ENCODE measurements at regions not wholly inside any gene's neighbourhood (a gene's known extent, or its start where the extent isn't known, plus 50 kb on each side); places are given as distances from the start of the nearest gene placed in this dataset.

DNA sequence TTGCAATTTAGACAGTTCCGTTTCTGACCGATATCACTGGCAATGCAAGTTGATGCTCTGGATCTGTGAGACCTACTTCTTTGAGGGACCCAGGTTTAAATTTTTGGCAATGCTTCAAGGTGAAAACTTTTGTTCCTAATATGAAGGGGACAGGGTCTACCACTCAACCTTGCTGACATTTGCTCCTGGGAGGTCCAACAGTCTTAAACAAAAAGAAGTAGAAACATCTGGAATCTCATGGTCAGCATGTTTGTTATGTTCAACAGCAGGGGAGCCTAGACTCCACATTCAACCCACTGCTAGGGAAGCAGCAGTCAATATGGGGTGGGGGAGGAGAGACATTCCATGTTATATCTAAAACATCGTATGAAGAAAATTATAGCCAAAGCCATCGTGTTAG lies 196.4 kb downstream of the SIM1 start:
- DNase-seq (ENCODE audit: low read depth in 2 of 2): no peak

DNA sequence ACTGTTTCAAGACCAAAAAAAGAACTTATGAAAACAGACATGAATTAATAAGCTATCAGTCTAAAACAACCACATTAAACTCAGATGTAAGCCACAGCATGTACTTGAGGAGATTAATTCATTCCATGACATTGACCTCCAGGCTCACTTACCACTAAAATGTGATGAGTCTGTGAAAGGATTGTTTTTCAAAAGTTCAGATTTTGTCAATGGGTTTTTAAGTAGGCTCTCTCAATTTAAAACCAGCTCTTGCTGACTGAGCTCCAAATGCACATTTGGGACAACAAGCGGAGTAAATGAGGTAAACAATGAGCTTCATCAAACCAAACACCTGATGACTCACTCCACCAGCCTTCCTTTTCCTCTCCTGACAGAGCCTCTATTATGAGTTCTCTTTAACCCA lies 197.0 kb downstream of the SIM1 start:
- DNase-seq (ENCODE audit: low read depth in 2 of 2): no peak

DNA sequence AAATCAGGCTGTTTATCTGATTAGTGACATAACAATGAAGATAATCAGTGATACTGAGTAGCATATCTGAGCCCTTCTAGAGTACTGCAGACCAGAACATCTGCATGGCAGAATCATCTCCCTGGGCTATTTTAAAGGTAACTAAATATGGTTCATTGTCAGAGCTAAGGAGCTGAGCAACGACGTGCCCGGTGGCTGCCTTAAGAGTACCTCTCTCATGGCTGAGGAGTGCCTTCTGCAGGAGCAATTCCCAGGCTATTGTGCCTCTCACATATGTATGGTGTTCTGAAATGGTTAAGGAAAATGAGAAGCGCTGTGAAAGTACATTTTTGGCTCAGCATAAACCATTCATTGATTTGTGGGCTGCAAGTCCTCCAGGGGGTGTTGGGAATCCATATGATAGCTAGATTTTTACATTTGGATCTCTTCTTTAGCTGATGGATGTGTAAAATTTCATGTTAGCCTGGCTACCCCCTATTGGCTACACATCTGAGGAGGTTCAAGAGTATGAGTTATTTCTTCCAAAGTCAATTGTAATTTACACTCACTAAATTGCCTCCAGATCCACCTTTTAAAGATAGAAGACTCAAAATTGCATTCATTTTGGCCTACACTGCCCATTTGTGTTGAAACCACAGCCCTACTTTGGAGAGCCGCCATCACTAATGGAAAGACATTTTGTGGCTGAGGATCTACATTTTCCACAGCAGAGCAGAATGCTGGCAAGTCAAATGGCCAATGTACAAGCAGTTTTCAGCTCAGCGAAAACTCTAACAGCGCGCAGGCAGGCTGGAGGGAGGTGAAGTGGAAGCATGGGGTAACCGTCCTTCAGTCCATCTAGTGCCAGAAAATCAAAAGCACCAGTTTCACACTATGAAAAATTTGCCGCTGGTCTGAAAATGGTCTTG lies 198.0 kb downstream of the SIM1 start:
- DNase-seq (ENCODE audit: low read depth in 2 of 2): no peak

DNA sequence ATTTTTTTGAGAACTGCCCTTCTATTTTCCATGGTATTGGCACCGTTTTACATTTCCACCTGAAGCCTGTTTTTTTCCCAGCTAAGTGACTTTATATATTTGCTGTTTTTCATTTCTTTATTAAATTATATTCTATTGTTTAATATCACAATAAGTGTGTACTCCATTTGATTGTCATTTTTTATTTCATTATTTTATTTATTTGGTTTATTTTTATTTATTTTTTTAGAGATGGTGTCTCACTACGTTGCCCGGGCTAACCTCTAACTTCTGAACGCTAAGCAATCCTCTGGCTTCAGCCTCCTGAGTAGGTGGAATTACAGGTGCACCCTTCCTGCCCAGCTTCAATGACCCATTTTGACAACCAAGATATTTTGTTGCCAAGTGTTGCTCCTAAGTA lies 202.6 kb downstream of the SIM1 start:
- DNase-seq (ENCODE audit: low read depth in 2 of 2): no peak

DNA sequence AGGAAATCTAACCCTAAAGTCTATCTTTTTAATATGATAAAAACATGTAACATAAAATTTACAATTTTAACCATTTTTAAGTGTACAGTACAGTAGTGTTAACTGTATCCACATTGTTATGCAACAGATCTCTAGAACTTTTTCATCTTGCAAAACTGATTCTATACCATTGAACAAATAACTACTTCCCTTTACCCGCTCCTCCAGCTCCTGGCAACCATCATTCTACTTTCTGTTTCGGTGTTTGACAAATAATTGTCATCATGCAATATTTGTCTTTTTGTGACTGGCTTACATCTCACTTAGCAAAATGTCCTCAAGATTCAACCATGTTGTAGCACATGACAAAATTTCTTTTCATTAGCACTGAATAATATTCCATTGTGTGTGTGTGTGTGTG lies 203.2 kb downstream of the SIM1 start:
- no peak for DNase-seq (ENCODE audit: low read depth in 2 of 2)

DNA sequence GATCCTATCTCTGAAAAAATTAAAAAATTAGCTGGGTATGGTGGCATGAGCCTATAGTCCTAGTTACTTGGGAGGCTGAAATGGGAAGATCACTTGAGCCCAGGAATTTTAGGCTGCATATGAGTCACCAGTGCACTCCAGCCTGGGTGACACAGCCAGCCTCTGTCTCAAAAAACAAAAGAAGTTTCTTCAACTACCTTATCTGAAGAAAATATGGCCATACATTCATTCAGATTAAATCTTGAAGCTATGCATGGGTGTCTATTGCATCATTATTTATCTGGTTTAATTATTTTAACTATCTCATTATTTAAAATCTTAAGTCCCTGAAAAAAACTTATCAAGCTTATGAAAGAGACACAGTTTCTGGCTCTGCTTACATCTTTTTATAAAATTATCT lies 204.1 kb downstream of the SIM1 start:
- DNase-seq (ENCODE audit: low read depth in 2 of 2): no peak

DNA sequence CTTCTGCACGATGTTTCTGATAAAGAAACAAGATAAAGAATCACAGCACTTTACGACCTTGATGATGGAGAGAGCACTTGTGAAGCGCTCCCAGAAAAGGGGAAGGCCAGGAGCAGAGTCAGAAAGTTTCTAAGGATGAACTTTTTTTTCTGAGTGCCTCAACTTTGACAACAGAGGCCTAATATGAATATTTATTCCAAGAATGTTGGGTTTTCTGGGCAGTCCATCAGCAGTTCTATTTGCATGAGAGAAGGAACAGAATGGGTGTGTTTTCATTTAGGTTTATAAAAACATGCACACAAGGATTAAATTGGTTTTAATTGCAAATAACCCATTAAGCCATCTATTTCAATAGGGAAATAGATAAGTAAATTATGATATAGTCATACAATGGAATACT lies 204.9 kb downstream of the SIM1 start:
- DNase-seq (ENCODE audit: low read depth in 2 of 2): no peak

DNA sequence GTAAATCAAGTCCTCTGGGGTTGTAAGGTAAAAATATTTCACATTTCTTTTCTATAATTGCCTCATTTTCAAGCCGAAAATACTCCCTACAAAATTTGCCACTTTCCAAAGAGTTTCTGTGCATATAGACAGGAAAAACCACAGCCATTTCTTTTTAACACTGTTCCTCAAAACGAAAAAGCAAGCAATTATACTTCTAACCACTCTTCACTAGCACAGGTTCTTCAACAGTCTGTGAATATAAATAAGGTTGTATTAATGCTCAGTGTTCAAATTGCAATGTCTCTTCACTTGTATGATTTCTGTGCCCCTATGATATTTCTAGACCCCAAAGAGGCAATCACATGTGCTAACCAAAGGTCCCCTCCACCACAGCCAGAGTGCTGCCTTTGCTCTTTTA lies 206.0 kb downstream of the SIM1 start:
- DNase-seq (ENCODE audit: low read depth in 2 of 2): no peak

DNA sequence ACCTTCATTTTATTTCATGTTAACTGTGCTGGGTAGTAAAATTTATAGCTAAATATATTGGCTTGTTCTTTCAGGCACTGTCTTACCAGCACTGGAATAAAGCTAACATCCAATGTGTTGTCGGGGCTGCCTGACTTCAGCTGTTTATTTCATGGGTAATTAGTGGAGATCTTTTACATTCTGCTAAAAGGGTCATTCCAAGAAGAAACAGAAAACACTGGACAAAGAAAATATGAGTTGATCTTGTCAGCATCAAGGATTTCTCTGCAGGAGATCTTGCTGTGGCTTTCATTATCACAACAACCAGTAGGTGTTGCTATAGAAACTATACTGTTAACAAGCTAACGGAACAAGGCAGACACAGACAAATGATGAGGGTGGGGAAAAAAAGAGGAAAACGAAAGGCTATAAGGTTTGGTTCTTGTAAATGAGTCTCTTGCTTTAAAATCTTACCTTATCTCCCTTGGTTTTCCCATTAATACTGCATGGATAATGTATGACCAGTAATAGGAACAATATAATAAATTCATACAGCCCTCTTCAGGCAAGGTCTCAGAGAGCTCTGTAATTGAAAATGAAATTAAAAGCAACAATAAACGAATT lies 206.8 kb downstream of the SIM1 start:
- DNase-seq (ENCODE audit: low read depth in 2 of 2): no peak

DNA sequence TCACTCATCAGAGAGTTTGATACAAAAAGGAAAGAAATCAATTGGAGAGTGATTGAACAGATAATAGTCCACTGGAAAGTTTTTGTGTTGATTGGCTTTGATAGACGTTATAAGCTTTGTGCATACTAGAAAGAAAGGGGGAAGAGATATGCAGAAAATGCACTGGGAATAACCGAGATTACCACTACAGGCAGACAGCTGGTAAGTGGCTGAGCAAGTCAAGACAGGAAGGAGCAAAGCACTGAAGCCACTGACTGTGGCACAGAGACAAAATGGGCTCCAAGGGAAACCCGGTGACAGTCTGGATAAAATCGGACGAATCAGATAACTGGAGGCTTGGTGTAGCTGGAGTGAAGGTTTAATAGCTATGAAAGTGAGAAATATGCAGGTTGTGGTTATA lies 209.0 kb downstream of the SIM1 start:
- no peak for DNase-seq (ENCODE audit: low read depth in 2 of 2)

DNA sequence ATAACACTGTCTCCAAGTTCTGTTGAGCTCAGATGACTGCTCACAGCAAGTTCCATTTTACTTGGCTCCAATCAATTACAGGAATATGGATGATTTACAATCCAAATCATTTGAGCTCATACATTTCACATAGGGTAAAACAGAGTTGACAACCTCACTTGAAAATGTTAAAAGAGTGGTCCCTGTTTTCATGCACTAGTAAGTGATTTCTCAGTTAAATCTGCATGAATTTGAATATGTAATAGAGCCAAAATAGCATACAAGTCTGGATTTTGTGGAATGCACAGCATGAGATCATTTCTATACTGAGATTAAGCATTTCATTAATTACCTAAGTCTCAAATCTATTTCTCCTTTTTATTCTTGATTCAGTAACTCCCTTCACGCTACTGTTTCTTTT lies 217.6 kb downstream of the SIM1 start:
- no peak for DNase-seq (ENCODE audit: low read depth in 2 of 2)

DNA sequence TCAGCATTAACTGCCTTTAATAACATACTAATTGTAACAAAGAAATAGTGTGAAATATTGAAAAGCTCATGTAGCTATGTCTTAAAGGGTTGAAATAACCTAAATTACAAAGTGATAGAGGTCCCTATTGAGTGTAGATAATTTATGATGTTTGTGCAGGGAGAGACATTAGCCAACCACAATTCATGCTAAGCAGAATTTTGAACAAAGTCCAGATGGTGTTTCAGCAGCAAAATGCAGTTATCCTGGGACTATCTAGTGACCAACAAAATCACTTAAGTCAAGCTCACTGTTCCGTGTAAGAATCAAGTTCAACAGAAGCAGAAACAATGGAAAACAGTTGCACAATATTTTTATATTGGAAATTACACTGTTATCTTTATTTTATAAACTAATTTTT lies 218.5 kb downstream of the SIM1 start:
- no peak for DNase-seq (ENCODE audit: low read depth in 2 of 2)

DNA sequence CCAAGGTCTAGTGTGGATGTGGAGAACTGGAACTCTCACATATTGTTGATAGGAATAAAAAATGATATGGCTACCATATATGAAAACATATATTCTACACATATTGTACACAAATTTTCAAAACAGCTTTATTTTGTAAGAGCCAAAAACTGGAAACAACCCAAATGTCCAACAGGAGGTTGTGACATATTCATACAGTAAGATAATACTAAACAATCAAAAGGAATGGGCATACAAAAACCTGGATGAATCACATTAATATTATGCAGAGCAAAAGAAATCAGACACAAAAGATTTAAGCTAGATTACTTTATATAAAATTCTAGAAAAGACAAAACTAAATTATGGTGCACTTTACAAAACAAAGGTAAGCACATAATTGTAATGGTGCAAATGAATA lies 223.9 kb downstream of the SIM1 start:
- no peak for DNase-seq (ENCODE audit: low read depth in 2 of 2)

DNA sequence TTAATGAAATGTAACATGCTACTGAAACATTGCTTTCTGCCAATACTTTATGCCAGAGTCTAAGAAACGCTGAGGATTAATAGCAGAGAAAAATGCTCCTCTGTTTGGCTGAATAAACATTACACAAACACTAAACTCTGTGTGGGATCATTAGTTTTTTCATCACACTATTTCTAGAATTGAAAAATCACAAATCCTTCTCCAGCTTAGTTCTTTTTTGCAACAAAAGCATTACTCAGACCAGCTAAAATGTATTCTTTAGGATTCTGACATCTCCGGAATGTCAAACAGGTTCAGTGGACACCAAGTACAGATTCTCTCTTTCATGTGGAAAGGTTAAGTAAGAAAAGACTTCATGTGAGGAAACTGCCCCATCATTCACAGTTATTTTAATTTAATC lies 226.9 kb downstream of the SIM1 start:
- DNase-seq (ENCODE audit: low read depth in 2 of 2): no peak

DNA sequence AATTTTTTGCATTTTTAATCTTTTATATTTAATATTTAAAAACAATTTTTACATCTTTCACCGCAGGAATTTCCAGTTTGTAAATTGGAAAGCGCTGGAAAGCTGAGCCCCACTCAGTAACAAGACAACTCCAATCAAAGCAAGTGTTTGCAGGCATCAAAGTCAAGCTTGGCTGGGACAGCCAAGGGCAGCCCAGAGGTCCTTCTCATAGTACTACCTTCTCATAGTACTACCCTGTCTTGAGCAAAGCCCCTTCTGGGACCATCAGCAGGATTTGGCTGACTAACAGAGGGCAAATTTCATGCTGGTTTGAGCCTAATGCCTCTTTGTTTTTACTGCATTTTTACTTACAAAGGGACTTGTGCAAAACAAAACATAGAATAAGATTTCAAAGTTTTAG lies 228.3 kb downstream of the SIM1 start:
- DNase-seq (ENCODE audit: low read depth in 2 of 2): no peak

DNA sequence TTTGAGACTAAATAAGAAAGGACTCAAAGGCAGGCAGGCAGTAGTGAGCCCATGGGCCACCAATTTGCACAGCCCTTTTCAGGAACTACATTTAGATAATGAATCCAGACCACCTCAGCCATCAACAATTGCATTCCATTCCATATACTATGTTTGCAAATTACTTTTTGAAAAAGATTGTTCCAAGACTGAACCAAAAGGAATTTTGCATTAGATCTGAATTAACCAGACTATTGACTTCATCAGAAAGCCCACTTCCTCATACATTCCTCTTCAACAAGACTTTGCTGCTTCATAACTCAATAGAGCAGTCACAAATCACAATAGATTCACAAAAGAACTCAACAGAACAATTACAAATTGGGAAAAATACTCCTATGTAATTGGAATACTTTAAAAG lies 229.1 kb downstream of the SIM1 start:
- DNase-seq (ENCODE audit: low read depth in 2 of 2): no peak

DNA sequence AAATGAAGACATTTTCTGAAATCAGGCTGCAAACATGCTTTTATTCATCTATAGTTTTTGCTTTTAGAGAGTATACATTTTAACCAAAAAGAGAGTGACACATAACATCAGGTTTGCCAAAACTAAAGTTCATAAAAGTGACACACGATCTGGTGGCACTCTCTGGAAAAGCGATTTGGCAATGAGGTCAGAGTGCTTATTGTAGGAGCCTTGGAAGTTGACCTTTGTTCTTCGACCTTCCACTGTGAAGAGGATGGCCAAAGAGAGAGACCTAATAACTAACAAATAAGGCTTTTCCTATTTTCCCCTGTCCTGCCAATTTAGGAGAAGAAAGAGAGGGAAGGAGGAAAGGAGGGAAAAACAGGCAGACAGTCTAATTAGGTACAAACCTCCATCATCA lies 230.1 kb downstream of the SIM1 start:
- no peak for DNase-seq (ENCODE audit: low read depth in 2 of 2)

DNA sequence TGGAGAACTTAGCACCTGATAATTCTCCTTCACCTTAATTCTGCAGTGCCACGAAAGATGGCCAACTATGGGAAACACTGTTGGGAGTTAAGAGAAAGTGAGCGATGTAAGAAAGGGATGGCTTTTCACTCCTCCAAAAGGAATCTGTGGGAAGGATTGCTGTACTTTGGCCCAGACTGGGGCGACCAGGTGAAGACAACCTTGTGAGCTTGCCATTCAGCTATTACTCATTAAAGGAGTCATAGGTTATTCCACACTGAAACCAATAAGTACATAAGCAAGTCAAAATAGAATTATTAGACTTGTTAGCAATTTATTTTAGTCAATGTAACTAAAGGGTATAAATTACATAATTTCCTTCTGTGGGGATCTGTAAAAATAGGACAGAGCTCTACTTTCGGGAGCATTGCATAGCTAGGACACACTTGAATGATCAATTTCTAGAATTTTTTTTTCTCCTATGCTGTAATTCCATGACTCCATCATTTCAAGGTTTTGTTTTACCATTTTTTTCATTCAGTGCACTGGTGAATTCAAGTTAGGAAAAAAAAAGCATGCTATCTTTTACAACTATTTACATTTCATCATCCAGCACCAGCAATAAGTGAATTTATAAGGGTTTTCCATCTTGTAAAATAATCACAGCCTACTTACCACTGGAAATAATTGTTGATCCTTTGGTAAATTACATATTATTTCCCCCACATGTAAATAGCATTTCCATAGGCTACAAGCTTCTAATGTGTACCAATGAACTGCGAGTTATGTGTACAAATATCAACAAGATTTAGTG lies 231.7 kb downstream of the SIM1 start:
- no peak for DNase-seq (ENCODE audit: low read depth in 2 of 2)

DNA sequence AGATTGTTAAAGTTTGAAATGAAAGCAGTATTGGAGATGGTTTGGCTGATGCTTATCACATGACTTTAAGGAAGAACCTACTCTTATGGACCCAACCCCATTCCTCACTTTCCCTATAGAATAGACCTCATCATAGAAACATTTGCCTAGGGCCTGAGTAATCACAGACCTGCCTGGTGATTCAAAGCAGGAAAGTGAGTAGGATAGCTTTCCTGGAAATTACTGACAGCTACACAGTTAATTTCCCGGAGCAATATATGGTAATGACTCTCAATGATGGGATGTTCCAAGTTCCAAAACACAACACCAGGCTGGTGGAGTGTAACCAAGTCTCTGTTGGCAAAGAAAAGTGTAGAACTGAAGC lies 233.8 kb downstream of the SIM1 start:
- DNase-seq (ENCODE audit: low read depth in 2 of 2): no peak

DNA sequence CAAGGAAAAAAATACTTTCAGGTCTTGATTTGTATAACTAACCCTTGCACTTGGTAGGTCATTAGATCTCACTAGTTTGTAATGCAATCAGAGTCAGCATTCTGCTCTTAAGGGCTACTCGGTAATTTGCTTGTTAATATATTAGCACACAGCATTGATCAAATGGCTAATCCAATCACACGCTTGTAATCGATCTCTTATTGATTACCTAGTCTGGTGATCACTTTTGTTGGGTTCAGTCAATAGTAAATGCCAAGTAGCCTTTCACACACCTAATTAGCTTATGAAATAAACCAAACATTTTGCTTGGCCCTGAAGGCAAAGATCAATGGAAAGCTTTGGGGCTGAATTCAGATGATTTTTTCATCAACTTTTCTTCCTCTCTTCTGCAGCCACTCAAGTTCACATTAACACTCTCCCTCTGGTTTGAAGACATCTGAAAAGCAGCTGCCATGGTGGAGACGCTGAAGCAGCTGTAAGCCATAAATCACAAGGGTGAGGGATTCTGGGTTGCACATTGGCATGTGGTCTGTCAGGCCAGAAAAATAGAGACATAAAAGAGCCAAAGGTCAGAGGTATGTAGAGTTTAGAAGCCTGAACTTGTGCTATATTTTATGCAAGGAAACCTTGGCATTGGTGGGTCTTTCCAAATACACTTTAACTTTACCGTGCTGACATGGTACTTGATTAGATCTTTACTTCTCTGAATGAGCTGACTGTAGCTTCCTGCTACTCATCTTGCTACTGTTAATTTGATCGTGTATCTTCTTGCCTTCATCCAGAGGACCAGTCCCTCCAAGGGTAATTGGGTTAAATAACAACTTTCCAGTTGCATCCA lies 234.4 kb downstream of the SIM1 start:
- no peak for DNase-seq (ENCODE audit: low read depth in 2 of 2)

DNA sequence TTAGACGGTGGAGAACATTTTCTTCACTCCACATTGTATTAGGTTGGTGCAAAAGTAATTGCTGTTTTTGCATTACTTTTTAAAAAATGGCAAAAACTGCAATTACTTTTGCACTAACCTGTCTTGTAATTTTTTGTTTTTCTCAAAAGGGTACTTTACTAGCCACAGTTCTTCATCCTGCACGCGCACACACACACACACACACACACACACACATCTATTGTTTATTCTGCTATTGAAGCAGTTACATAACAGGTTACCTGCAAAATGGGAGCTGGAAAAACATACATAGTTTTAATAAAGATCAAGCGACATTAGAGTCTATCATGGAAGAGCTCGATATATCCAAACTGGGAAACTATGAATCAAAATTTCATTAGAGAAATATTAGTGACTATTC lies 235.2 kb downstream of the SIM1 start:
- no peak for DNase-seq (ENCODE audit: low read depth in 2 of 2)

DNA sequence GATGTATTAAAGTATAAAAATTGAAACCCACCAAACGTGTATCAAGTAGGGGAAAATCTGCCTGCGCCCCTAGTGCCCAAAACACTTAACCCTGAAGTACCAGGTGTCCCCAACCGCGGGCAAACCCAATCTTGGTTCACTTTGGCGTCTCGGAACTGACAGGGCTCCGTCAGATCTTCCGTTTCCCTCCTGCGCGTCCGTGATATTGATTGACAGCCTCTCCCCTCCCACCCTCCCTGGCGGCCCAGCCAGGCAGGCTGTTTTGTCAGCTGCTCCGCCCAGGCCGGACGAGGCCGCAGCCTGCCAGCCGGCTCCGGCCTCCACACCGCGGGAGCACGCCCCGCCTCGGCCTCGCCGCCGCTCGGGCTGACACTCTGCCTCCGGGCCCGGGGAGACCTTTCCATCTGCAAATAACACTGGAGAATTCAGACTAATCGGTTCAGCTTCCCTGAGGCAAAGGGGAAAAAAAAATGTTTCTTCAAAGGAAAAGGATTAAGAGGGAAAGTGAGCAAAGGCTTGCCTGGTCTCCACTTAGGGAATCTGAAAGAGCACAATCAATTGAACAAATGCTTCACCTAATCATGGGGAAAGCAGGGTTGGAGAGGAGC lies 234.9 kb upstream of the MCHR2 start:
- DNase-seq (ENCODE audit: low read depth in 2 of 2): peak; percentile 2 to 10
